ENCODE measurements at regions not wholly inside any gene's neighbourhood (a gene's known extent, or its start where the extent isn't known, plus 50 kb on each side); places are given as distances from the start of the nearest gene placed in this dataset.

- no peak overlapping the region for H3K9ac ChIP-seq (ENCODE audit: low read length)
- no peak overlapping the region for H3K4me2 ChIP-seq (ENCODE audit: low read depth, low read length, poor library complexity, severe bottlenecking)
- no peak overlapping the region for H3K4me3 ChIP-seq (ENCODE audit: insufficient read depth, low read length, poor library complexity, severe bottlenecking)
Measured at GRCh38 chr9:81431641-81432040, 257.7 kb downstream of the TLE1 start.

DNA sequence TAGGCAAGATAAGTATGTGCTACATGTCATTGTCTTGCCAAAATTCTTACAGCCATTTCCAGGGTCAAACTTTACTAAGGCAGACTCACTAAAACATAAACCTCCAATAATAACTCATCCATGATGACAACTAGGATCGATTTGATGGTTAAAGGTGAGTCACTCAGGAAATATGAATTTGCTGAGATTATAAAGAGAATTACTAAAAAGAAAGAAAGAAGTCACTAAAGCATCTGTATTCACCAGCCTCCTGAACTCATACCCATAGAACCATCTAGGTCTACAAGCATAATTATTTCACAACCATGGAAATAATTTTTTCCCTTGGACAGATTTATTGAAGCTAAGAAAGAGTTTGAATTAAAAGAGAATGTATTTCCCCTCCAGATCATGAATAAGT is 258.6 kb downstream of the TLE1 start:
- no peaks in the 10 kb centered on the region for H4K20me1 ChIP-seq (ENCODE audit: low read depth, low read length)
- H3F3A ChIP-seq (ENCODE audit: insufficient read depth), result no peaks in the 10 kb centered on the region
- no peak overlapping the region for H2AFZ ChIP-seq (ENCODE audit: low read depth, low read length, severe bottlenecking)
- H3K9me3 ChIP-seq (ENCODE audit: insufficient read depth, low read length), result no peaks in the 10 kb centered on the region
- H3K9me2 ChIP-seq (replicated peaks; ENCODE audit: insufficient read depth, low read length), result no peaks in the 10 kb centered on the region
- no peaks in the 10 kb centered on the region for H3K36me3 ChIP-seq (ENCODE audit: low read length)
- H3K27ac ChIP-seq (ENCODE audit: low read depth, low read length), result no peak overlapping the region
- H3K27me3 ChIP-seq (ENCODE audit: low read length), result no peaks in the 10 kb centered on the region
- H3K4me3 ChIP-seq (ENCODE audit: insufficient read depth, low read length, poor library complexity, severe bottlenecking), result no peak overlapping the region
- no peak for TF ChIP-seq CTCF (IDR thresholded peaks at IDR 0.05; ENCODE audit: insufficient read depth, low read length, poor library complexity, severe bottlenecking)
- TF ChIP-seq EZH2phosphoT487 (conservative IDR thresholded peaks at IDR 0.05; ENCODE audit: low read length), result no peak
- H3K4me2 ChIP-seq (ENCODE audit: low read depth, low read length, poor library complexity, severe bottlenecking), result no peak overlapping the region
- H3K79me2 ChIP-seq (ENCODE audit: insufficient read depth, low read length), result no peaks in the 10 kb centered on the region
- no peak overlapping the region for H3K9ac ChIP-seq (ENCODE audit: low read length)

More at GRCh38 chr9:81431641-81432040, 257.7 kb downstream of the TLE1 start:
- no peaks in the 10 kb centered on the region for H3K9me3 ChIP-seq (ENCODE audit: insufficient read depth, low read length)
- no peaks in the 10 kb centered on the region for H4K20me1 ChIP-seq (ENCODE audit: low read depth, low read length)
- no peaks in the 10 kb centered on the region for H3K79me2 ChIP-seq (ENCODE audit: insufficient read depth, low read length)
- TF ChIP-seq CTCF (IDR thresholded peaks at IDR 0.05; ENCODE audit: insufficient read depth, low read length, poor library complexity, severe bottlenecking) (no peak), EZH2phosphoT487 (conservative IDR thresholded peaks at IDR 0.05; ENCODE audit: low read length) (no peak)
- H3K9me2 ChIP-seq (replicated peaks; ENCODE audit: insufficient read depth, low read length), result no peaks in the 10 kb centered on the region
- H3K36me3 ChIP-seq (ENCODE audit: low read length), result no peaks in the 10 kb centered on the region
- no peaks in the 10 kb centered on the region for H3K27me3 ChIP-seq (ENCODE audit: low read length)
- H3F3A ChIP-seq (ENCODE audit: insufficient read depth), result no peaks in the 10 kb centered on the region
- H2AFZ ChIP-seq (ENCODE audit: low read depth, low read length, severe bottlenecking), result no peak overlapping the region
- H3K27ac ChIP-seq (ENCODE audit: low read depth, low read length), result no peak overlapping the region

DNA sequence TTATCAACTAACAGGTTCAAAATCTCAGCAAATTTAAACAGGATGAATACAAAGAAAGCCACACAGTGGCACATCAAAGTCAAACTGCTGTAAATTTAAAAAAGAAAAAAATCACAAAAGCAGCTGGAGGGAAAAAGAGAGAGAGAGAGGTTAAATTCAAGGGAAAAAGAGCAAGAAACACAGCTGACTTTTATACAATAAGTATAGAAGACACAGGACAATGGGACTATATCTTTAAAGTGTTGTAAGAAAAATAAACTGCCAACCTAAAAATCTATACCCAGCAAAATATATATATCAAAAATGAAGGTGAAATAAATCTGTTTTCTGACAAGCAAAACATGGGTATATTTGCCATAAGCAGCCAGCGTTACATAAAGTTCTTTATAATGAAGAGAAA is 261.5 kb downstream of the TLE1 start:
- no peak for TF ChIP-seq EZH2phosphoT487 (conservative IDR thresholded peaks at IDR 0.05; ENCODE audit: low read length)
- TF ChIP-seq CTCF (IDR thresholded peaks at IDR 0.05; ENCODE audit: insufficient read depth, low read length, poor library complexity, severe bottlenecking), result no peak
- H3K9me2 ChIP-seq (replicated peaks; ENCODE audit: insufficient read depth, low read length), result no peaks in the 10 kb centered on the region
- H3K4me3 ChIP-seq (ENCODE audit: insufficient read depth, low read length, poor library complexity, severe bottlenecking), result no peak overlapping the region
- no peaks in the 10 kb centered on the region for H3F3A ChIP-seq (ENCODE audit: insufficient read depth)
- no peaks in the 10 kb centered on the region for H3K9me3 ChIP-seq (ENCODE audit: insufficient read depth, low read length)
- H3K79me2 ChIP-seq (ENCODE audit: insufficient read depth, low read length), result no peaks in the 10 kb centered on the region
- no peak overlapping the region for H3K4me2 ChIP-seq (ENCODE audit: low read depth, low read length, poor library complexity, severe bottlenecking)
- H3K27ac ChIP-seq (ENCODE audit: low read depth, low read length), result no peak overlapping the region
- no peaks in the 10 kb centered on the region for H3K36me3 ChIP-seq (ENCODE audit: low read length)
- no peak overlapping the region for H2AFZ ChIP-seq (ENCODE audit: low read depth, low read length, severe bottlenecking)
- H3K9ac ChIP-seq (ENCODE audit: low read length), result no peak overlapping the region
- H3K27me3 ChIP-seq (ENCODE audit: low read length), result no peaks in the 10 kb centered on the region
- H4K20me1 ChIP-seq (ENCODE audit: low read depth, low read length), result no peaks in the 10 kb centered on the region
